OCI-LY3 (cell line): ENCODE measurements at regions not wholly inside any gene's neighbourhood (a gene's known extent, or its start where the extent isn't known, plus 50 kb on each side); places are given as distances from the start of the nearest gene placed in this dataset.

Experiments used
- CTCF ChIP-seq: fragments of 200-600, 300-600 bp; sonication (generic); IDR thresholded peaks from 2 replicates; pipeline ENCODE4 v1.5.1; 2014; ENCODE audit warnings: antibody characterized with exemption, low read length, low read depth
- EZH2phosphoT487 ChIP-seq: fragments of 200-600 bp; shearing (Covaris generic); IDR thresholded peaks from 2 replicates; pipeline ENCODE4 v1.6.1; 2018; ENCODE audit warnings: antibody characterized with exemption, mixed run types, low read depth

GRCh38 chr6:56789342-56789741 lies 146.7 kb upstream of the DST start:
- TF ChIP-seq CTCF (no peak), EZH2phosphoT487 (no peak)
